GM23338 (cell line): ENCODE measurements at regions not wholly inside any gene's neighbourhood (a gene's known extent, or its start where the extent isn't known, plus 50 kb on each side); places are given as distances from the start of the nearest gene placed in this dataset.

ENCODE experiments used
- ATAC-seq: fragments of 200-7000 bp; cut with Tn5 transposase; 3 replicates; pipeline ENCODE4 v1.9.1; 2020
- DNase-seq: peaks from one replicate; pipeline ENCODE4 v3.0.0-alpha.2; 2015; ENCODE audit warnings: low spot score
- H2AFZ ChIP-seq: fragments of 200-600 bp; sonication (generic); 2 replicates; pipeline ENCODE4 v1.8.0; 2016; ENCODE audit warnings: antibody characterized with exemption, mild to moderate bottlenecking, moderate library complexity
- H3F3A ChIP-seq: fragments of 200-600 bp; sonication (generic); replicated peaks from 2 replicates; pipeline ENCODE4 v1.8.0; 2017; ENCODE audit warnings: antibody characterized with exemption, mixed run types, low read depth
- H3K27ac ChIP-seq: fragments of 200-600 bp; sonication (generic); 2 replicates; pipeline ENCODE4 v1.6.1; 2016; ENCODE audit warnings: low read depth
- H3K27me3 ChIP-seq: fragments of 200-600 bp; sonication (generic); 2 replicates; pipeline ENCODE4 v1.8.0; 2016; ENCODE audit warnings: mild to moderate bottlenecking, mixed run types, moderate library complexity; ENCODE audit not compliant: insufficient read depth
- H3K36me3 ChIP-seq: fragments of 200-600 bp; sonication (generic); 2 replicates; pipeline ENCODE4 v1.8.0; 2016; ENCODE audit warnings: mild to moderate bottlenecking; ENCODE audit not compliant: insufficient read depth
- H3K4me1 ChIP-seq: fragments of 200-600 bp; sonication (generic); 2 replicates; pipeline ENCODE4 v1.8.0; 2016; ENCODE audit warnings: mild to moderate bottlenecking, moderate library complexity; ENCODE audit not compliant: insufficient read depth
- H3K4me2 ChIP-seq: fragments of 200-600 bp; sonication (generic); 2 replicates; pipeline ENCODE4 v1.7.1; 2017; ENCODE audit warnings: mixed run types
- H3K4me3 ChIP-seq: fragments of 200-600 bp; sonication (generic); 2 replicates; pipeline ENCODE4 v1.6.1; 2016; ENCODE audit warnings: mixed run types
- H3K79me2 ChIP-seq: fragments of 200-600 bp; sonication (generic); replicated peaks from 2 replicates; pipeline ENCODE4 v1.8.0; 2017; ENCODE audit warnings: mild to moderate bottlenecking; ENCODE audit not compliant: insufficient read depth
- H3K9me2 ChIP-seq: fragments of 200-600 bp; sonication (generic); 2 replicates; pipeline ENCODE4 v1.8.0; 2017; ENCODE audit not compliant: insufficient read depth
- H4K20me1 ChIP-seq: fragments of 200-600 bp; sonication (generic); replicated peaks from 2 replicates; pipeline ENCODE4 v1.8.0; 2017; ENCODE audit warnings: mild to moderate bottlenecking; ENCODE audit not compliant: insufficient read depth
- H3K27ac Mint-ChIP-seq: 2 replicates; pipeline ENCODE4 v1.8.0; 2020; ENCODE audit warnings: inconsistent platforms, mild to moderate bottlenecking, moderate library complexity, mixed read lengths
- H3K27me3 Mint-ChIP-seq: 3 replicates; pipeline ENCODE4 v1.8.0; 2022; ENCODE audit warnings: low read depth, mild to moderate bottlenecking, moderate library complexity, mixed read lengths, inconsistent platforms; ENCODE audit not compliant: insufficient read depth, poor library complexity
- H3K36me3 Mint-ChIP-seq: 3 replicates; pipeline ENCODE4 v1.8.0; 2021; ENCODE audit warnings: low read depth, mild to moderate bottlenecking, inconsistent platforms, moderate library complexity, mixed read lengths
- H3K4me1 Mint-ChIP-seq: 3 replicates; pipeline ENCODE4 v1.8.0; 2020; ENCODE audit warnings: mild to moderate bottlenecking, inconsistent platforms, mixed read lengths
- H3K4me3 Mint-ChIP-seq: 3 replicates; pipeline ENCODE4 v1.8.0; 2021; ENCODE audit warnings: moderate library complexity, mild to moderate bottlenecking, inconsistent platforms, mixed read lengths
- H3K9me3 Mint-ChIP-seq: 3 replicates; pipeline ENCODE4 v1.8.0; 2020; ENCODE audit warnings: moderate library complexity, mild to moderate bottlenecking, inconsistent platforms, mixed read lengths
- CREB1 ChIP-seq: fragments of 250-450 bp; sonication (Bioruptor Pico); IDR thresholded peaks from 2 replicates; pipeline ENCODE4 v1.5.0; 2020; ENCODE audit warnings: low read depth, mild to moderate bottlenecking, moderate library complexity
- EZH2phosphoT487 ChIP-seq: fragments of 200-600 bp; sonication (generic); IDR thresholded peaks from one replicate; pipeline ENCODE4 v1.8.1; 2018; ENCODE audit warnings: antibody characterized with exemption; ENCODE audit not compliant: unreplicated experiment
- POLR2AphosphoS5 ChIP-seq: IDR thresholded peaks from 2 replicates; pipeline ENCODE4 v1.6.1; 2016; ENCODE audit warnings: antibody characterized with exemption, low read depth
- STAT1 ChIP-seq: IDR thresholded peaks from one replicate; pipeline ENCODE4 v1.6.1; 2016; ENCODE audit warnings: antibody characterized with exemption; ENCODE audit not compliant: unreplicated experiment
- ZNF114 ChIP-seq: fragments of 250-450 bp; sonication (Bioruptor Pico); IDR thresholded peaks from 2 replicates; pipeline ENCODE4 v1.5.0; 2020; ENCODE audit warnings: mild to moderate bottlenecking, moderate library complexity
- ZNF331 ChIP-seq: fragments of 250-450 bp; sonication (Bioruptor Pico); IDR thresholded peaks from 2 replicates; pipeline ENCODE4 v1.5.0; 2020; ENCODE audit warnings: low read depth, mild to moderate bottlenecking, moderate library complexity
- TF ChIP-seq, protein P1 (sequence below), 2 experiments: fragments of 200-600 bp in 1 of 2; sonication (generic) in 1 of 2; conservative IDR thresholded peaks; 2 replicates each; pipeline versions ENCODE4 v1.5.1 to v1.6.1; 2016 to 2017; ENCODE audit warnings: antibody characterized with exemption in 2 of 2, low read depth in 2 of 2, mild to moderate bottlenecking in 2 of 2, moderate library complexity in 1 of 2
- TF ChIP-seq, protein P2 (sequence below): IDR thresholded peaks from 2 replicates; pipeline ENCODE4 v1.6.1; 2016; ENCODE audit warnings: antibody characterized with exemption
- TF ChIP-seq, protein P3 (sequence below): fragments of 250-450 bp; sonication (Bioruptor Pico); IDR thresholded peaks from 2 replicates; pipeline ENCODE4 v1.5.0; 2020; ENCODE audit warnings: mild to moderate bottlenecking, moderate library complexity

- TF ChIP-seq, protein P1, sequence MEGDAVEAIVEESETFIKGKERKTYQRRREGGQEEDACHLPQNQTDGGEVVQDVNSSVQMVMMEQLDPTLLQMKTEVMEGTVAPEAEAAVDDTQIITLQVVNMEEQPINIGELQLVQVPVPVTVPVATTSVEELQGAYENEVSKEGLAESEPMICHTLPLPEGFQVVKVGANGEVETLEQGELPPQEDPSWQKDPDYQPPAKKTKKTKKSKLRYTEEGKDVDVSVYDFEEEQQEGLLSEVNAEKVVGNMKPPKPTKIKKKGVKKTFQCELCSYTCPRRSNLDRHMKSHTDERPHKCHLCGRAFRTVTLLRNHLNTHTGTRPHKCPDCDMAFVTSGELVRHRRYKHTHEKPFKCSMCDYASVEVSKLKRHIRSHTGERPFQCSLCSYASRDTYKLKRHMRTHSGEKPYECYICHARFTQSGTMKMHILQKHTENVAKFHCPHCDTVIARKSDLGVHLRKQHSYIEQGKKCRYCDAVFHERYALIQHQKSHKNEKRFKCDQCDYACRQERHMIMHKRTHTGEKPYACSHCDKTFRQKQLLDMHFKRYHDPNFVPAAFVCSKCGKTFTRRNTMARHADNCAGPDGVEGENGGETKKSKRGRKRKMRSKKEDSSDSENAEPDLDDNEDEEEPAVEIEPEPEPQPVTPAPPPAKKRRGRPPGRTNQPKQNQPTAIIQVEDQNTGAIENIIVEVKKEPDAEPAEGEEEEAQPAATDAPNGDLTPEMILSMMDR (conservative IDR thresholded peaks at IDR 0.05; ENCODE audit: low read depth in 2 of 2), result no peak
- TF ChIP-seq CREB1 (CRISPR knock-in tag), result no peak
These were observed 111.0 kb upstream of the SYNPR start (continued) for GRCh38 chr3:63167113-63167512.

DNA sequence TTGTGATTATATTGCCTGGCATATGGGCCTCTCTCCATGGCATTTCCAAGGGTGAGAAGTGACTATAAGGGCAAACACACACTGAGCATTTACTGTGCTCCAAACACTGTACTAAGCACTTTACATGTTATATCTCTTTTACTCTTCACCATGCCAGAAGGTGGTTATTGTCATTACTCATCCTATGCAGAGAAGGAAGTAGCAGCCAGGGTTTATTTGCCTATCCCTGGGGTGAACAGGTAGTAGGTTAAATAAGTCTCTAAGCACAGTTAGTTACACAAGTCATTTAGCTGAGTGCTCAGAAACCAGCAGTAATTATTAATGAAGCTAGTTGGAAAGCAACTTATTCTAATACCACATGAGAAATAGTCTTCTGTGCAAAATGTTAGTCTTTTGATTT, 109.9 kb upstream of the SYNPR start:
- peaks cover 3% of the 10 kb centered on the region; the same call in 1 of the 2 replicates for H3K9me2 ChIP-seq
- no peak for DNase-seq
- H3K4me3 ChIP-seq, result no peak overlapping the region
- peaks cover 9% of the 10 kb centered on the region; the same call in 2 of the 3 replicates for H3K9me3 Mint-ChIP-seq
- H3K27me3 ChIP-seq, result no peaks in the 10 kb centered on the region
- no peaks in the 10 kb centered on the region for H3K36me3 Mint-ChIP-seq
- no peak overlapping the region for H3K27ac ChIP-seq
- no peaks in the 10 kb centered on the region for H4K20me1 ChIP-seq
- no peak overlapping the region for H3K27ac Mint-ChIP-seq
- ATAC-seq, result no peak
- no peak overlapping the region for H3K4me3 Mint-ChIP-seq
- no peak overlapping the region for H3K4me2 ChIP-seq
- no peaks in the 10 kb centered on the region for H3K27me3 Mint-ChIP-seq
- H3K4me1 ChIP-seq, result no peaks in the 10 kb centered on the region
- H3F3A ChIP-seq, result no peaks in the 10 kb centered on the region
- TF ChIP-seq STAT1 (no peak), EZH2phosphoT487 (no peak), ZNF114 (CRISPR knock-in tag) (no peak), POLR2AphosphoS5 (no peak), ZNF331 (no peak)
- TF ChIP-seq, protein P2, sequence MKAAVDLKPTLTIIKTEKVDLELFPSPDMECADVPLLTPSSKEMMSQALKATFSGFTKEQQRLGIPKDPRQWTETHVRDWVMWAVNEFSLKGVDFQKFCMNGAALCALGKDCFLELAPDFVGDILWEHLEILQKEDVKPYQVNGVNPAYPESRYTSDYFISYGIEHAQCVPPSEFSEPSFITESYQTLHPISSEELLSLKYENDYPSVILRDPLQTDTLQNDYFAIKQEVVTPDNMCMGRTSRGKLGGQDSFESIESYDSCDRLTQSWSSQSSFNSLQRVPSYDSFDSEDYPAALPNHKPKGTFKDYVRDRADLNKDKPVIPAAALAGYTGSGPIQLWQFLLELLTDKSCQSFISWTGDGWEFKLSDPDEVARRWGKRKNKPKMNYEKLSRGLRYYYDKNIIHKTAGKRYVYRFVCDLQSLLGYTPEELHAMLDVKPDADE, result no peak
- TF ChIP-seq, protein P3, sequence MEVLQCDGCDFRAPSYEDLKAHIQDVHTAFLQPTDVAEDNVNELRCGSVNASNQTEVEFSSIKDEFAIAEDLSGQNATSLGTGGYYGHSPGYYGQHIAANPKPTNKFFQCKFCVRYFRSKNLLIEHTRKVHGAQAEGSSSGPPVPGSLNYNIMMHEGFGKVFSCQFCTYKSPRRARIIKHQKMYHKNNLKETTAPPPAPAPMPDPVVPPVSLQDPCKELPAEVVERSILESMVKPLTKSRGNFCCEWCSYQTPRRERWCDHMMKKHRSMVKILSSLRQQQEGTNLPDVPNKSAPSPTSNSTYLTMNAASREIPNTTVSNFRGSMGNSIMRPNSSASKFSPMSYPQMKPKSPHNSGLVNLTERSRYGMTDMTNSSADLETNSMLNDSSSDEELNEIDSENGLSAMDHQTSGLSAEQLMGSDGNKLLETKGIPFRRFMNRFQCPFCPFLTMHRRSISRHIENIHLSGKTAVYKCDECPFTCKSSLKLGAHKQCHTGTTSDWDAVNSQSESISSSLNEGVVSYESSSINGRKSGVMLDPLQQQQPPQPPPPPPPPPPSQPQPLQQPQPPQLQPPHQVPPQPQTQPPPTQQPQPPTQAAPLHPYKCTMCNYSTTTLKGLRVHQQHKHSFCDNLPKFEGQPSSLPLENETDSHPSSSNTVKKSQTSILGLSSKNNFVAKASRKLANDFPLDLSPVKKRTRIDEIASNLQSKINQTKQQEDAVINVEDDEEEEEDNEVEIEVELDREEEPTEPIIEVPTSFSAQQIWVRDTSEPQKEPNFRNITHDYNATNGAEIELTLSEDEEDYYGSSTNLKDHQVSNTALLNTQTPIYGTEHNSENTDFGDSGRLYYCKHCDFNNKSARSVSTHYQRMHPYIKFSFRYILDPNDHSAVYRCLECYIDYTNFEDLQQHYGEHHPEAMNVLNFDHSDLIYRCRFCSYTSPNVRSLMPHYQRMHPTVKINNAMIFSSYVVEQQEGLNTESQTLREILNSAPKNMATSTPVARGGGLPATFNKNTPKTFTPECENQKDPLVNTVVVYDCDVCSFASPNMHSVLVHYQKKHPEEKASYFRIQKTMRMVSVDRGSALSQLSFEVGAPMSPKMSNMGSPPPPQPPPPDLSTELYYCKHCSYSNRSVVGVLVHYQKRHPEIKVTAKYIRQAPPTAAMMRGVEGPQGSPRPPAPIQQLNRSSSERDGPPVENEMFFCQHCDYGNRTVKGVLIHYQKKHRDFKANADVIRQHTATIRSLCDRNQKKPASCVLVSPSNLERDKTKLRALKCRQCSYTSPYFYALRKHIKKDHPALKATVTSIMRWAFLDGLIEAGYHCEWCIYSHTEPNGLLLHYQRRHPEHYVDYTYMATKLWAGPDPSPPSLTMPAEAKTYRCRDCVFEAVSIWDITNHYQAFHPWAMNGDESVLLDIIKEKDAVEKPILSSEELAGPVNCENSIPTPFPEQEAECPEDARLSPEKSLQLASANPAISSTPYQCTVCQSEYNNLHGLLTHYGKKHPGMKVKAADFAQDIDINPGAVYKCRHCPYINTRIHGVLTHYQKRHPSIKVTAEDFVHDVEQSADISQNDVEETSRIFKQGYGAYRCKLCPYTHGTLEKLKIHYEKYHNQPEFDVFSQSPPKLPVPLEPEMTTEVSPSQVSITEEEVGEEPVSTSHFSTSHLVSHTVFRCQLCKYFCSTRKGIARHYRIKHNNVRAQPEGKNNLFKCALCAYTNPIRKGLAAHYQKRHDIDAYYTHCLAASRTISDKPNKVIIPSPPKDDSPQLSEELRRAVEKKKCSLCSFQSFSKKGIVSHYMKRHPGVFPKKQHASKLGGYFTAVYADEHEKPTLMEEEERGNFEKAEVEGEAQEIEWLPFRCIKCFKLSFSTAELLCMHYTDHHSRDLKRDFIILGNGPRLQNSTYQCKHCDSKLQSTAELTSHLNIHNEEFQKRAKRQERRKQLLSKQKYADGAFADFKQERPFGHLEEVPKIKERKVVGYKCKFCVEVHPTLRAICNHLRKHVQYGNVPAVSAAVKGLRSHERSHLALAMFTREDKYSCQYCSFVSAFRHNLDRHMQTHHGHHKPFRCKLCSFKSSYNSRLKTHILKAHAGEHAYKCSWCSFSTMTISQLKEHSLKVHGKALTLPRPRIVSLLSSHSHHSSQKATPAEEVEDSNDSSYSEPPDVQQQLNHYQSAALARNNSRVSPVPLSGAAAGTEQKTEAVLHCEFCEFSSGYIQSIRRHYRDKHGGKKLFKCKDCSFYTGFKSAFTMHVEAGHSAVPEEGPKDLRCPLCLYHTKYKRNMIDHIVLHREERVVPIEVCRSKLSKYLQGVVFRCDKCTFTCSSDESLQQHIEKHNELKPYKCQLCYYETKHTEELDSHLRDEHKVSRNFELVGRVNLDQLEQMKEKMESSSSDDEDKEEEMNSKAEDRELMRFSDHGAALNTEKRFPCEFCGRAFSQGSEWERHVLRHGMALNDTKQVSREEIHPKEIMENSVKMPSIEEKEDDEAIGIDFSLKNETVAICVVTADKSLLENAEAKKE, result no peak
- H3K4me1 Mint-ChIP-seq, result peaks cover 6% of the 10 kb centered on the region; the same call in 2 of the 3 replicates
- H3K36me3 ChIP-seq, result no peaks in the 10 kb centered on the region
- H2AFZ ChIP-seq, result no peak overlapping the region
- H3K79me2 ChIP-seq, result no peaks in the 10 kb centered on the region
